ENCODE measurements at regions not wholly inside any gene's neighbourhood (a gene's known extent, or its start where the extent isn't known, plus 50 kb on each side); places are given as distances from the start of the nearest gene placed in this dataset.
A peak's percentile ranks its signal among the peaks of the same experiment; 100 is the strongest.

- Histone ChIP-seq H2AK9ac (replicated peaks; ENCODE audit: low read depth, low read length, poor library complexity) (no peak overlapping the region), H3K9me1 (ENCODE audit: insufficient read depth, low read length) (no peaks in the 10 kb centered on the region), H3K18ac (ENCODE audit: low read depth, low read length) (no peak overlapping the region), H3K4me3 (ENCODE audit: insufficient read depth, low read depth, low read length) (no peak overlapping the region), H3K14ac (replicated peaks; ENCODE audit: low read depth, low read length) (no peak overlapping the region), H4K8ac (ENCODE audit: low read depth in 2 of 2, low read length in 2 of 2) (no peak overlapping the region), H4K5ac (ENCODE audit: low read depth, low read length) (no peak overlapping the region), H2BK120ac (ENCODE audit: low read depth, low read length) (no peak overlapping the region), H3K56ac (ENCODE audit: extremely low read depth, insufficient read depth, low read length) (no peak overlapping the region), H2AK5ac (ENCODE audit: low read depth, low read length) (no peak overlapping the region), H3K4ac (ENCODE audit: low read depth, low read length) (no peak overlapping the region), H3K36me3 (ENCODE audit: control insufficient read depth, insufficient read depth, low read length) (no peaks in the 10 kb centered on the region), H3K27me3 (ENCODE audit: control insufficient read depth, insufficient read depth, low read length) (no peaks in the 10 kb centered on the region), H2BK20ac (ENCODE audit: low read depth, low read length) (no peak overlapping the region), H3K4me2 (ENCODE audit: low read depth, low read length) (no peak overlapping the region), H3K4me1 (ENCODE audit: control insufficient read depth, insufficient read depth, low read length) (no peaks in the 10 kb centered on the region), H2BK5ac (ENCODE audit: low read depth, low read length, poor library complexity, severe bottlenecking) (no peak overlapping the region), H4K20me1 (ENCODE audit: insufficient read depth, low read length) (no peaks in the 10 kb centered on the region), H3K79me1 (ENCODE audit: low read depth in 1 of 2, low read length in 2 of 2) (no peaks in the 10 kb centered on the region), H2AFZ (replicated peaks; ENCODE audit: low read length, poor library complexity) (no peak overlapping the region), H2BK15ac (ENCODE audit: low read depth, low read length) (no peak overlapping the region), H4K91ac (ENCODE audit: insufficient read depth, low read depth, low read length) (no peak overlapping the region), H3K9ac (ENCODE audit: low read depth, low read length) (no peak overlapping the region), H3K9me3 (ENCODE audit: control insufficient read depth, insufficient read depth, low read length) (no peaks in the 10 kb centered on the region), H3K23ac (ENCODE audit: low read depth, low read length) (no peak overlapping the region), H3K27ac (ENCODE audit: insufficient read depth, low read length) (no peak overlapping the region)
- in situ Hi-C loops (cut with MboI; ENCODE audit: low sequenced_read_pairs) = no loop called here
- ATAC-seq (ENCODE audit: low read depth) (no peak), DNase-seq (no peak)
- no CpG with 5 or more reads among the region's 1 CpG for WGBS, 2 experiments (ENCODE audit: extremely low coverage in 2 of 2, insufficient read length in 1 of 2)
- intact Hi-C loops (cut with micrococcal nuclease) = no loop called here
- TF ChIP-seq CHD1 (IDR thresholded peaks at IDR 0.05; ENCODE audit: low read depth, low read length) = no peak
- TF ChIP-seq MAFK (IDR thresholded peaks at IDR 0.05; ENCODE audit: low read depth, low read length) = peak; percentile 95
- CTCF ChIA-PET = no interaction called here
- BruUV-seq (replicated peaks) = no TSS peak
- dilution Hi-C loops (cut with HindIII; ENCODE audit: low sequenced_read_pairs, unreplicated experiment) = no loop called here
- POLR2A ChIA-PET (ENCODE audit: unreplicated experiment) = no interaction called here
Observed at GRCh38 chr5:52173133-52173532, 614.6 kb upstream of the ITGA1 start.

Data from IMR-90 (cell line).